GM21367 (cell line): ENCODE measurements at regions not wholly inside any gene's neighbourhood (a gene's known extent, or its start where the extent isn't known, plus 50 kb on each side); places are given as distances from the start of the nearest gene placed in this dataset.

ENCODE experiments used
- ATAC-seq: cut with Tn5 transposase; IDR thresholded peaks from one replicate; pipeline ENCODE4 v1.9.1; 2021; ENCODE audit not compliant: unreplicated experiment

- ATAC-seq = no peak
These were observed 213.1 kb upstream of the BOD1L1 start for GRCh38 chr4:13840502-13841190.

DNA sequence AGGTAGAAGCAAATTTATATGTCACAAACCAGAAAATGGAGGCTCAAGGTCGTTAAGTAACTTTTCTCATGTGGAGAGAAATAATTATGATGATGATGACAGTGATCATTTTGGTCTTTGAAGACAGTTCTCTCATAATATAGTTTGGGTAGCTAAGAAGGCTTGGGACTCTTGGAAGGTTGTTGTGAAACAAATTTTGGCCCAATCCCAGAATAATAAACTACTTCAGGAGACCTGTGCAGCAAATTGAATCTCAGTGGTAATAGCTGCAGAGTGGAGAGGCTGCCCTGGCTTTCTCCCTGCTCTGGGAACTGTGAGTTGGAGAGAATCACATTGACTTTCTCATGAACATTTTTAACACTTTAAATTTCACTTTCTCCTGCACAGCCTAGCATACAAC, 217.2 kb upstream of the BOD1L1 start:
- ATAC-seq = no peak

GRCh38 chr4:13849778-13850177, 222.3 kb upstream of the BOD1L1 start:
- ATAC-seq = no peak

GRCh38 chr4:13851085-13851940, 223.8 kb upstream of the BOD1L1 start:
- ATAC-seq = no peak

GRCh38 chr4:13852411-13852810, 224.9 kb upstream of the BOD1L1 start:
- ATAC-seq = no peak

- no peak for ATAC-seq
These were observed 228.9 kb upstream of the BOD1L1 start for GRCh38 chr4:13856387-13856786.

DNA sequence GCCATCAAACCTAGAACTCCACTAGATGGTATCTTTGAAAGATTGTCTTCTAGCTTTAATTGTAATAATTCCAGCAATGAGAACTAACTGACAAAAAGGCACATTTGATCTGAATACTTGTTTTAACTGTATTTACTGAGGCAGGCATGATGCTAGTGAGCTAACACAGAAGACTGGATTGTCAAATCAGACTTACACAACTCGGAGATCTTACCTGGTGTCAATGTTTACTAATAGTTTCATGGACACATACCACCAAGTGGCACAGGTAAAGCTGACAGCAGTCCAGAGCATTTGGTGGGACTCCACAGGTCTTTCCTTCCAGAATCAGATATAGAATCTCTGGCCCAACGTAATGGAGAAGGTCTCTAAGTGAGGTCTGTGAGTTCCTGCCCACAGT, 229.9 kb upstream of the BOD1L1 start:
- ATAC-seq = no peak

- no peak for ATAC-seq
These were observed 230.3 kb upstream of the BOD1L1 start for GRCh38 chr4:13857800-13858199.

DNA sequence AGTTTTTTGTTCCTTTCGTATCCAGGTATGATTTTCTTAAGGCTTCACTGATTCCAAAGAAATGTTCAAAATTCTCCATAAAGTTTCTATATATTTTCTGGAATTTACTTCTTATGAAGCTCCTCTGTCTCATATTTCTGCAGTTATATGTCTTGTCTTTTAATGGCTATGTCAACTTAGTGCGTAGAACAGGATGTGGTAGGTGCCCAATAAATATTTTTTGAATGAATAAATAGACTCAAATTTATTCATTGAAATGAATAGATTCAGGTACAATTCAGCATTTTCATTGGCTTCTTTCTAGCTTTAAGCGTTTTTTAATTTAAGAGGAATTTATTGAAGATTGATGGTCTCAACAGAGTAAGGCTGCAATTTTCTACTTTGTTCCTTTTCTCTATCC, 231.9 kb upstream of the BOD1L1 start:
- ATAC-seq = no peak

- ATAC-seq = no peak
These were observed 232.6 kb upstream of the BOD1L1 start for GRCh38 chr4:13860126-13860525.

- no peak for ATAC-seq
These were observed 238.5 kb upstream of the BOD1L1 start for GRCh38 chr4:13865871-13866669.

DNA sequence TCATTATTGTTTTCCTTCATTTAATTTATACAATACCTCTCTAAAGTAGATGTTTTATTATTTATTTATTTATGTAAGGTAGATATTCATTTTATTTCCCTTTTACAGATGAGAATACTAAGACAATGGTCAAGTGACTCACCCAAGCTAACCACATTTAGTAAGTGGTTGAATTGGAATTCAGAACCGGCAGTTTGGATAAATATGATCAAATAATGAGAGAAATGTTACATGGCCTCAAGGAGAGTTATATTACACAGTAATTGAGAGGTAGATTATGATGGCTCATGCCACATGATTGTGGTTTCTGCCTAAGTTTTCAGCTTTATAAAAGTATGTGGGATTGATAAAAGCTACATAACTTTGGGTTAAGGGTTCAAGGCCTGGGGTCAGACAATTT, 239.4 kb upstream of the BOD1L1 start:
- no peak for ATAC-seq

DNA sequence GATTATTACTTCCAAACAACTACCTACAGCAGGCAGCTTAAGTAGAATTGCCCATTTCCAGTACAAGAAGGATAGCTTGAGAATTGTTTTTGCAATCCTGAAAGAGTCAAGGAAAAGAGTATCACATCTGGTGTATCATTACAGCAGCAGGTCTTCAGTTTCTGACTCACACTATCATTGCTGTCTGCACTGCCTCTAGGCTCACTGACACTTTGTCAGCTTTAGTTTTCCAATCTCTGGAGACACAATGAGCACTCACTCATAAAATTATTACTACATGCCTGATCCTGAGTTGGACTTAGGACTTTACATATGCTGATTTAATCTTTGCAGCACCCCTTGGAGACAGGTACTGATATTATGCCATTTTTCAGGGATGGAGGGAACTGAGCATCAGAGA, 244.6 kb upstream of the BOD1L1 start:
- no peak for ATAC-seq

DNA sequence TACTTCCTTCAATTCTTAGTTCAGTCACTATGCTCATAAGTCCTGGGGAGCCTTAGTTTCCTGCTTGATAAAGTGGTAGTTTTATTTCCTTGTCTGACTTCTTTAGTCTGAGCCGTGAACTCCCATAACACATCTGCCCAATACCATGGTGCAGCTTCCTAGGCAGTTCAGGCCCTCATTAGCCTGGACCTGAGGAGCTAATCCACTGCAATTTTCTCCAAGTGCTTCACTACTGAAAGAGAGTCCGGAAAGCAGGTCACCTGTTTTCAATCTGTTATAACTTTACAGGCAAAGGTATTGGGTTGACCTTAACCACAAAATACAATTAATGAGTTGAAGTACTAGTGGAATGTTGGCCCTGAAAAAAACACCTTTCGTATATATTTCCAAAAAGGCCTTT, 245.4 kb upstream of the BOD1L1 start:
- ATAC-seq = no peak

DNA sequence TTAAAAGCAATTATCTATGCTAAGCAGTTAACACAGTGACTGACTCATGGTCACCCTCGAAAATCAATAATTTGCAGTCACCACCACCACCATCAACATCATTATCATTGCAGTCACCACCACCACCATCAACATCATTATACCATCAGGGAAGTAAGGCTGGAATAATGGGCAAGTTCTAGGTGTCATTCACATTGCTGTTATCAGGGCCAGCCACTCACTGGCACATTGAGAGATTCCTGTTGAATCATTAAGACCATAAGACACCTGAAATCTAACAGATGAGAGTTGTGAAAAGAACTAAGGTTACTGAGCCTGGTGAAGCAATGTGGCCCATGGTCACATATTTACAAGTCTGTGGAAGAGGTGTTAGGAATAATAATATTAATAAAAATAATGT, 247.7 kb upstream of the BOD1L1 start:
- ATAC-seq = no peak

- no peak for ATAC-seq
These were observed 248.6 kb upstream of the BOD1L1 start for GRCh38 chr4:13876131-13876530.

GRCh38 chr4:13876940-13877339, 249.4 kb upstream of the BOD1L1 start:
- no peak for ATAC-seq

- no peak for ATAC-seq
These were observed 250.1 kb upstream of the BOD1L1 start for GRCh38 chr4:13877626-13878025.

- ATAC-seq = no peak
These were observed 254.4 kb upstream of the BOD1L1 start for GRCh38 chr4:13881892-13882291.

GRCh38 chr4:13887010-13887409, 259.5 kb upstream of the BOD1L1 start:
- ATAC-seq = no peak

DNA sequence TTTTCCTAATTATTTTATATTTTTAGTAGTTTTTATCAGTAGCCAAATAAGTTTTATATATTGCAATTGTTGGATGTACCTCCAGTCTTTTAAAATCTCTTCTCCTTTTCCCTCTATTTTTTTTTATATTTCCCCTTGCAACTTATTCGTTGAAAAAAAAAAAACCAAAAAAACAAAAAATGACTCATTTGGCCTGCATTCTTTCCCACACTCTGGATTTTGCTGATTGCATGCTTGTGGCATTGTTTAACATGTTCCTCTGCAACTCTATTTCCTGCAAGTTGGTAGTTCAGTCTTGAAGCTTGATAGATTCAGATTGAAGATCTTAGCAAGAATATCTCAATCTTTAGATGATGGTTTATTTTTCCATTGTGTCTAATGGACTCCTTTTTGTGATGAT, 260.6 kb upstream of the BOD1L1 start:
- ATAC-seq = no peak

DNA sequence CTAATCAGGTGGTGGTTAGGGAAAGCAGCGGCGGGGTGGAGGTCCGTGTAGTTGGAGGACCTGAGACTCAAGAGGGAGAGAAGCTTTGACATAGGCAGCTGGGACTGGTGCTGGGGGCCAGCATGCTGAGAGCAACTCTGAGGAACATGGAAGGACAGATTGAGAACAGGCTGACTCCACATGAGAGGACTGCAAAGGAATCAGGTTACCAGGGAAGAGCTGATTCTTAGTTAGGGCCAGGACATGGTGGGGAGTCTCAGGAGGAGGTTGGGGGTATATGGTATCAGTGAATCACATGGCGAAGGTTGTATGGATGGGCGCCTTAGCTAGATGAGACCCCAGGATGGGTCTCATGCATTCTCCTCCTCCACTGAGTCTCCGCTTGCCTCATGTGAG, 264.0 kb upstream of the BOD1L1 start:
- ATAC-seq = no peak
